ENCODE measurements at regions not wholly inside any gene's neighbourhood (a gene's known extent, or its start where the extent isn't known, plus 50 kb on each side); places are given as distances from the start of the nearest gene placed in this dataset.
"Not testable (repeated sequence)": the region's sequence is repeated elsewhere in the genome, so short reads cannot be mapped to it uniquely, and the experiment has no call there.

DNA sequence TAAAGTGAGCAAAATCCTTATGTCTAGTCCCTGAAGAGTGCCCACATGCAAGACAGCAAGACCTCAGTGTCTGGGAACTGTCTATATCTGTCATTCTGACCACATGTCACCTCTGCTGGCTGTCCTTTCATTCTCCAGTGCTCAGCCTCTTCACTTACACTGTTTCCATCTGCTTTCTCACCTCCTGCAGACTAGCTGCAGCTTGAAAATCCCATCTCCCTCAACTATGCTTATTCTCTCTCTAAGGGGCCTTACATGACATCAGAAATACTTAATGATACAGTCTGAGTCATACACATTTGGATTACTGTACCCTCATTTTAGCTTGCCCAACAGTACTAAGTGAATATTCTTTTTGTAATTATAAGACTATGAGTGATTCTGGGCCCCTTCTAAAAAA, 587.8 kb downstream of the EPM2A start:
- DNase-seq = no peak

DNA sequence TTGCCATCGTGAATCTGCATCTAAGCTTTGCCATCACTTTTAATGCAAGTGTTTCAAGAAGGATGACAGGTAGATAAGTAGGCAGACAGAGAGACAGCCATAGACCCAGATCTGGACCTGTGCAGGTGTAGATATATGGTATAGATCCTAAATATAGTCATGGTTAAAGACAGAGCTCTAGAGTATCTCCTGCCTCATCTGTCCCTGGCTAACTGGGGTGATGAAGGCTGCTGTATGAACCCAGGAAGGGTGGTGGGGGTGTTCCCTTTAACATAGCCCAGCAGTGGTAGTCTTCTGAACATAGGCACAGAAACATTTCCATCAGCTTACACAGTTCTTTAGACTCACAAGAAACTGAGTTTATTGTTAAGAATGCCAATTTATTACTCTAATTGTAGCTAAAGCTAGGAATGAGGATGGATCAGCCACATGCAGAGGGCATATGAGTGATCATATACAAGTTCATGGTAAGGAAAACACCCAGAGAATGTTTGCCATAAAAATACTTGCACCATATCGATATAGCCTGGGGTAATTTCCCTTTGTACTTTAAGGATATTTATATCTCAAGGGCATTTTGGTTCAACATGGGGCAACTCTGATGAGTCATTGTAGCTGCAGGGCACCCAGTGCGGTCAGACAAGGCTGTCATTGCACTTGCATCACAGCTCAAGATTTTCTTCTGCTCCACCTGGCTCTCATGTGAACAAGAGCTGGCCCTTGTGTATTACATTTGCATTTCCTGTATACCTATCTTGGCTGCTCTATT, 587.2 kb downstream of the EPM2A start:
- no peak for DNase-seq

DNA sequence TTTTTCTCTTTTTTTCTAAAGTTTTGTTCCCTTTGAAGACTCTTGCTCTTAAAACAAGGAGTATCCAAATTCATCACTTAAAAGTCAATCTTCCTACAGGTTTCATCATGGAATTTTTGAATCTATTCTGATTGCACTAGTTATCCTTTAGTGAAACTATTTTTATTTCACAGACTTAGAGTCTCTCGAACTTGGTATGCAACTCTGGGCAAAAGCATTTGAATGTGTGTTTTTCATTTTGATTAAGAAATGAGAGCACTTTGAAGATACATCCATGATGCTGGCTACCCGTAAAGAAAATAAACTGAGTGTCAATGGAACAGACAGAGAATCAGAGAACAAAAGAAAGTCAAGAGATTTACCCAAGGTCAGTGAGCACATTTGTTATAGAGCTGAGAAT, 586.5 kb downstream of the EPM2A start:
- no peak for DNase-seq

DNA sequence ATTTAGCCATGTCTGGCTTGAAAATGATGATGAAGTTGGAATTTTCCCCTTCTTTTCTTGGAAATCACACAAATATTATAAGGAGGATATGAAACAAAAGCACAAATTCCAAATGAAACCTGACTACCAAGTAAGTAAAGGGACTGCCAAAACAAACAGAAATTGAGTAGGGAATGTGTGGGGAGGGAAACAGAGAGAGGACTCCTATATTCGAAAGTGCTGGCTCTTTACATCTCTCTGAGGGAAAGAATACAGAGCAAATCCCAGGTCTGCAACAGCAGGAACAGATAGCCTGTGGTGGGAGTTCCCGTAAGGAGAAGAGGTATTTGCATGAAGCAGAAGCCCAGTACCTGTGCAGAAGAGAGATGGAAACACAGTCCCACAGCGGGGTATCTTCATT, 583.7 kb downstream of the EPM2A start:
- DNase-seq = no peak

DNA sequence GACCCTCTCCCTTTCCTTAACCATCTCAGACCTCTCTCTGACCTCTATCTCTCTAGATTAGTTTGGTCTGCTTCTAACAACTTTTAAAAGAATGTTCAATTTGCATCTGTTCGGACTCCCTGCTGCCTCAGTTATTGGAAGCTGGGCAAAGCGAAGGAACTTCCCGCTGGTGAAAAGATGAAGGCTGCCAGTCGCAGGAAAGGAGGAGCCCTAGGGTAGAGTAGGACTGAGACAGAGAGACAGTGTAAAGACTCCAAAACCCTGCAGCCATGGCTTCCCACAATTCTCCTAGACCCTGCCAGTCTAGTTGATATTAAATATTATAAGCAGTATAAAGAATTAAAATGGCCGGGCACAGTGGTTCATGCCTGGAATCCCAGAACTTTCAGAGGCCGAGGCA, 581.8 kb downstream of the EPM2A start:
- DNase-seq = no peak

DNA sequence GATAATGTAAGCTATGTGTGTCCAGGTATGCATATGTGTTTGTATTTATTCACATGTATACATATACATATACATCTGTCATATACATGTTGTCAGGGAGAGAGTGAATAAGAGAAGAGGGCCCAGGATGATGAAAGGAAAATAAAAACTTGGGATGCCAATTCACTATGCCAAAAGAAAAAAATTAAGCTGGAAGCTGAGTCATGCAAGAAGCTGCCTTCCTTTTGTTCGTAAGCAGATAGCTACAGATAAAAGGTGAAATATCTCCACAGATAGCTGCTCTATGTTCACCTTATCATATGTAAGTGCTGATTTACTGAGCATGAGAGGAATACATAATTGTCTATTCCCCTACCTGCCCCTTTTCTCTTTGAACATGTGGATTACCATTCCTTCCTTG, 579.9 kb downstream of the EPM2A start:
- DNase-seq = no peak

DNA sequence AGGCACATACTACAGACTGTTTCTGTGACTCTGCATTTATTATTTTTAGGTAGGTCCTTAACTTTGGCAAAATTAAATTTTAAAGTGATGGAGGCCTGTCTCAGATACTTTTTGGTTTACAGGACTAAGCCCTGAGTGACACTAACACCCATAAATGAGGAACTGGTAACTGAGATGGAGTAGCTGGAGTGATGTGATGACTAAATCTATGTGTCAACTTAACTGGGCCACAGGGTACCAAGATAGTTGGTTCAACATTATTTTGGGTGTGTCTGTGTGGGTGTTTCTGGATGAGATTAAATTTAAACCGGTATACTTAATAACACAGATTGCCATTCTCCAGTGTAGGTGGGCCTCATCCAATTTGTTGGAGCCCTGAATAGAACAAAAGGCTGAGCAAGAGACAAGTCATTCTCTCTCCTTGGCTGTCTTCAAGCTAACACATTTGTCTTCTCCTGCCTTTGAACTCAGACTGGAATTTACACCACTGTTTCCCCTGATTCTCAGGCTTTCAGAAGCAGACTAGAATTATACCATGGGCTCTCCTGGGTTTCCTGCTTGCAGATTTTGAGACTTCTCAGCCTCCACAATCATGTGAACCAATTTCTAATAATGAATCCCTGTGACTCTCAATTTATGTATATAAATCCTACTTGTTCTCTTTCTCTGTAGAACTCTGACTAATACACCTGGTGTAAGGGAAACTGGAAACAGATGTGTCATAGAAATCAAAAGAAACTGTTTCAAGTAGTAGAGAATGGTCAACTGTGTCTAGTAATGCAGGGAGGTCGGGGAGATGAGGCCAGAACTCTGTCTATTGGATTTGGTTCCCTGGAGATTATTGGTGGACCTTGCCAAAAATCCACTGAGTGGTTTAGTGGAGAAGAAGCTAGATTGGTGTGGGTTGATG, 579.2 kb downstream of the EPM2A start:
- no peak for DNase-seq

DNA sequence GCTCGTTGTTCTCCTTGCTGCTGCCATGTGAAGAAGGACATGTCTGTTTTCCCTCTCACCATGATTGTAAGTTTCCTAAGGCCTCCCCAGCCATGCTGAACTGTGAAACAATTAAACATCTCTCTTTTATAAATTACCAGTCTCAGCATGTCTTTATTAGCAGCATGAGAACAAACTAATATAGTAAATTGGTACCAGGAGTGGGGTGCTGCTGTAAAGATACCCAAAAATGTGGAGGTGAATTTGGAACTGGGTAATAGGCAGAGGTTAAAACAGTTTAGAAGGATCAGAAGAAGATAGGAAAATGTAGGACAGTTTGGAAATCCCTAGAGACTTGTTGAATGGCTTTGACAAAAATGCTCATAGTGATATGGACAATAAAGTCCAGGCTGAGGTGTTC, 576.7 kb downstream of the EPM2A start:
- not testable (repeated sequence) for DNase-seq

DNA sequence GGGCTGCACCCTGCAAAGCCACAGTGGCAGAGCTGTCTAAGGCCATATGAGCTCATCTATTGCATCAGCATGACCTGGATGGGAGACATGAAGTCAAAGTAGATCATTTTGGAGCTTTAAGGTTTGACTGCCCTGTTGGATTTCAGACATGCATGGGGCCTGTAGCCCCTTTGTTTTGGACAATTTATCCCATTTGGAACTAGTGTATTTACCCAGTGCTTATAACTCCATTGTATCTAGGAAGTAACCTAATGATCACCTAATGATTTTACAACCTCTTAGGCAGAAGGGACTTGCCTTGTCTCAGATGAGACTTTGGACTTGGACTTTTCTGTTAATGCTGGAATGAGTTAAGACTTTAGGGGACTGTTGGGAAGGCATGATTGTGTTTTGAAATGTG, 575.4 kb downstream of the EPM2A start:
- no peak for DNase-seq

DNA sequence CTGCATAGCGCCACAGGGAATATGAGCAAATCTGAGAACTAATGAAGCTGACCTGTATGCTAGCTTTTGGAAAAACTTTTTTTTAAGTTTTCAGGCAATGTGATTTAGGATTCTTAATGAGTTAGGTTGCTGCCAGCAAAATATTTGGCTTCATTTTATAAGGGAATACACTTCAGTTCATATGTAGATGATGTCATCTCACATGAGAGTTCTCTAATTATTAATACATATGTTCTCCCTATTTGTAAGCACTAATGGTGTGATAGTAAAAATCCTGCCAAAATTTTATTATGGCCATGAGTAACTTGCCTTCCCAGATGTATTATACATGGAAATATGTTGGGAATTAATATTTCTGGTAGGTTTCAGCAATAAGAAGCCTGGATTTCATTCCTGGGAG, 573.8 kb downstream of the EPM2A start:
- no peak for DNase-seq

DNA sequence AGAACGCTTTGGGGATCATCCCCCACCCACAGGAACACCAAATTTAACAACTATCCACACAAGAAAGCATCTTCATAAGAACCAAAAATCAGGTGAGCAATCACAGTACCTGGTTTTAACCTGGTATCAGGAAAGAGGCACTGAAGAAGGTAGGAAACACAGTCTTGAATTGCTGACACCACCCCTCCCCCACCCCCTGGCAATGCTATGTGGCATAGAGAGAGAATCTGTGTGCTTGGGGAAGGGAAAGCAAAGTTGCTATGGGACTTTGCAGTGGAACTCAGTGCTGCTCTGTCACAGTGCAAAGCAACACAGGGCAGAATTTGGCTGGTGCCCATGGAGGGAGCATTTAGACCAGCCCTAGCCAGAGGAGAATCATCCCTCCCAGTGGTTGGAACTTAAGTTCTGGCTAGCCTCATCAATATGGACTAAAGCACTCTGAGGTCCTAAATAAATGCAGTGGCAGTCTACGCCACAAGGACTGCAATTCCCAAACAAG, 565.5 kb downstream of the EPM2A start:
- no peak for DNase-seq

DNA sequence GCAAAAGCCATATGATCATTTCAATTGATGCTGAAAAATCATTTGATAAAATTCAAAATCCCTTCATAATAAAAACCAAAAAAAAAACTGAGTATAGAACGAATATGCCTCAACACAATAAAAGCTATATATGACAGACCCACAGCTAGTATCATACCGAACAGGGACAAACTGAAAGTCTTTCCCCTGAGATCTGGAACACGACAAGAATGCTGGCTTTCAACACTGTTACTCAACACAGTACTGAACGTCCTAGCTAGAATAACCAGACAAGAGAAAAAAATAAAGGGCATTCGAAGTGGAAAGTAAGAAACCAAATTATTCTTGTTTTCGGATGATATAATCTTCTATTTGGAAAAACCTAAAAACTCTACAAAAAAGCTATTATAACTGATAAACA, 559.9 kb downstream of the EPM2A start:
- no peak for DNase-seq

DNA sequence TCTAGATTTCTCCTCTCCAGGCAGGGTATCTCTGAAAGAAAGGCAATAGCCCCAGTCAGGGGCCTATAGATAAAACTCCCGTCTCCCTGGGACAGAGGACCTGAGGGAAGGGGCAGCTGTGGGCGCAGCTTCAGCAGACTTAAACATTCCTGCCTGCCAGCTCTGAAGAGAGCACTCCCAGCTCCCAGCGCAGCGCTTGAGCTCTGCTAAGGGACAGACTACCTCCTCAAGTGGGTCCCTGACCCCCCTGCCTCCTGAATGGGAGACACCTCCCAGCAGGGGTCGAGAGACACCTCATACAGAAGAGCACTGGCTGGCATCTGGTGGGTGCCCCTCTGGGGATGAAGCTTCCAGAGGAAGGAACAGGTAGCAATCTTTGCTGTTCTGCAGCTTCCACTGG, 556.9 kb downstream of the EPM2A start:
- DNase-seq = no peak

DNA sequence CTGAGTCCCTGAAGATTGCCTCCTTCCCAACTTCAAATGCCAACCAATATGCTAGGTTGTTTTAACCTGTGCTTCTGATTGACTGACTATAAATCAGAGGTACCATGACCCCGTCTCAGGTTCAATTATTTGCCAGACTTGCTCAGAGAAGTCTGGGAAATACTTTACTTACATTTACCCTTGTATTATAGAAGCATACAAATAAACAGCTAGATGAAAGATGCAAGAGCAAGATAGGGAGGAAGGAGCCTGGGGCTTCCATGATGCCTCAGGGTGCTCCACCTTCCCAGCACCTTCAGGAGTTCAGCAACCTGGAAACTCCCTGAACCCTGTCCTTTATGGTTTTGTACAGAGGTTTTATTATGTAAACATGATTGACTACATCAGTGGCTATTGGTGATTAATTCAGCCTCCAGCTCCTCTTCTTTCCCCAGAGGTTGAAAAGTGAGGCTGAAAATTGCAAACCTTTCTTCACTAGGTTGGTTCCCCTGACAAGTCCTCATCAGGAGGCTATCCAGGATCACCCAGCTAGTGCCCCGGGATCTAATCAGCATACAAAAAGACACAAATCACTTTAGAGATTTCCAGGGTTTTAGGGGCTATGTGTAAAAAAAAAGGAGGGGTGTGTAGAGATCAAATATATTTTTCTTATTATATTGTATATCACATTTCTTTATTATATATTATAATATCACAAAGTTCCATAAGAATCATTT, 547.7 kb downstream of the EPM2A start:
- DNase-seq = no peak

DNA sequence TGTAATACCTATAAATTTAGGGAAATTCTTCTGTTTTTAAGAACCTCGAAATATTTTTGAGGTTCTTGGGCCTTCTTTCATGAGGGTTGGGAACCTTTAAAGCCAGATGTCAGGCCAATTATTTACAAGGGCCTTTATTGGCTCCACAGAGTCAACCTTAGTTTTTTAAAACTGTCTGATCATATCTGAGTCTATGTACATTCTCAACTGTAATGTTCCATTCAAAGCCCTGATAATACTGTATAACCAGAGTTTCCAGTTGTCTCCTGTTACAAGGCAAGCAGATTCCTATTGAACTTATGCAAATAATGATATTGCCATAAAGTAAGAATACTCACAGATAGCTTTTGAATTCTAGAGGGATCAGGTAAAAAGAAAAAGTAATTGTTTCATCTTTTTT, 545.5 kb downstream of the EPM2A start:
- DNase-seq = no peak

DNA sequence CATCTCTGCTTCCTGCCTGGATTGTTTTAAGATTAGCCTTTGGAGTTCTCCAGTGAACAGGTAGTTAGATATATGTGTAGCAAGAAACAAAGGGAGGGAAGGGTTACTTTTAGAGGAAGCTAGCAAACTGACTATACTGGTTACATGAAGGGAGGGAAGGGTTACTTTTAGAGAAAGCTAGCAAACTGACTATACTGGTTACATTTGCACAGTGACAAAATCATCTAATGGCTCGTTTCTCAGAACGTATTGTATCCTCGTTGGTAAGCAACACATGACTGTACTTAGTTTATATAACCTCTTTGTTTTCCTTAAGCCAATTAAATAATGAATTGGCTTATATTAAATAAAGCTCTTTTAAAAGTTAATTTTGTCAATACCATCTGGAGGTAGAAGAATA, 540.9 kb downstream of the EPM2A start:
- DNase-seq = no peak

DNA sequence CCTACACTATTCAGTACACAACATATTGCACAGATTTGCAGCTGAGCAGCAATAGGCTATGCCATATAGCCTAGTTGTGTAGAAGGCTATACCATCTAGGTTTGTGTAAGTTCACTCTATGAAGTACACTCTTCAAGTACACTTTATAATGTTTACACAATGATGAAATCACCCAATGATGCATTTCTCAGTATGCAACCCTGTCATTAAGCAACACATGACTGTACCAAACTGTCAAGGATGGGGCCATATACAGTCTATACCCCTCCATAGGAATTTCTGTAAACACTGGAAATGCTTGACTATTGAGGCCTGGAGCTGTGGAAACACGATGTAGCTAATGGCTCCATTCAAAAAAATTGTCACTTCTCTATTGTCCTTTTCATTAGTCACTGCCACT, 535.4 kb downstream of the EPM2A start:
- DNase-seq = no peak

DNA sequence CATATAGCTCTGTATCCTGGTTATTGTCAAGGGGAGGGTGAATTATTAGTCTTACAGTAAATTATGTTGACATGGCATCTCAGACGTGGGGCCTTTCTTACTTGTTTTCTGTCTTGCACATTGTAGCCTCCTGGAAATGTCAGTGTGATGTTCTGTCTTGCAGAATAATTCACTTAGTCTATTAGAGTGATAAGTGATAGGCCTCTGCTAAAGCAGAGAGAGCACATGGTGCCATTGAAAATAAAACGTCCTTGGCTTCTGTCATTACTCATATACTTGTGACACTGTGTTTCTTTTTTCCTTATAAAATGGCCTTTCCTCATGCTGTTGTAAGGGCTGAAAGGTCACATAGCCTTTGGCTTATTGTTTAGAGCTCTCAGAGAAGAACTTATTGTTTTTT, 531.0 kb downstream of the EPM2A start:
- no peak for DNase-seq

DNA sequence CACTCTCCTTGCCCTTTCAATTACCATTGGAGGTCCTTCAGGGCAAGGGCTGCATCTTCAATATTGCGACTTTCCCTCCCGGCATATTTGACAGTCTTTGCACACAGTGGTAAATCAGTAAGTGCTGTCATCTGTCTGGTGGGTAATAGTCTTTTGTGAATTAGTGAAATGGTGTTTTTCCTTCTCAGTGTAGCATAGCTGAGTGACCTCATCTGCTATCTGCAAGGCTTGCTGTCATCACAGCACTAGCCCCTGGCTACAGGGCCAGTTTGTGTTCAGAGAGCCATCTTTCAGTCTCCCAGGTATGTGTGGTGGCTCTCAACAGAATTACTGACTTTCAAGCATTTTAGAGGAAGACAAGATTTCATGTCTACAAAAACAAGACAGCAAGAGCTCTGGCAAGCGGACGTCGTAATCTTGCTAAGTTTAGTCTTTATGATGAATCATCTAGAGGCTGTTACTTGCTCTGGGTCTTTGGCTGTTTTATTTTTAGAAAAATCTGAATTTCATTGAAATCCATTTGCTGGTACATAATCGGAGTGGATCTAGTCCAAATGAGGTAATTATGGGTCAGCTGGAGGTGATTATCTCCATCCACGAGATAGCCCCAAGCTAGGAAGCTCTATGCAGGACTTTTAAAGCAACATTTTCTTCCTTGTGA, 528.9 kb downstream of the EPM2A start:
- no peak for DNase-seq

DNA sequence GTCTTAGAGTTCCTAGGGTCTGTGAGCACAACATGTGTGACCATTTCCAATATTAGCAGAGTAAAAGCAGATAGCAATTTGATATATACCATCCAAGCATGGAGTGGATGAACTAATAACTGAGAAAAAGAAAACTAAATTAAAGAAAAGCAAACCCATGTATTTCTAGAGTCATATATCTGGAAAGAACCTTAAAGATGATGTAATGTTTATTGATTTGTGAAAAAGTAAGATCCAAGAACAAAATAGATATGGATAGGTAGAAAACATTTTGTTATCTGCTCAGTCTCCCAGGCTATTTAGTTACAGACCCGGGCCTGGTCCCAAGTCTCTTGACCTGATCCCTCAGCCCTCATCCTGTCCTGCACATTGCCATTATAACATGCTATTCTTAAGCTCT, 526.8 kb downstream of the EPM2A start:
- DNase-seq = no peak

DNA sequence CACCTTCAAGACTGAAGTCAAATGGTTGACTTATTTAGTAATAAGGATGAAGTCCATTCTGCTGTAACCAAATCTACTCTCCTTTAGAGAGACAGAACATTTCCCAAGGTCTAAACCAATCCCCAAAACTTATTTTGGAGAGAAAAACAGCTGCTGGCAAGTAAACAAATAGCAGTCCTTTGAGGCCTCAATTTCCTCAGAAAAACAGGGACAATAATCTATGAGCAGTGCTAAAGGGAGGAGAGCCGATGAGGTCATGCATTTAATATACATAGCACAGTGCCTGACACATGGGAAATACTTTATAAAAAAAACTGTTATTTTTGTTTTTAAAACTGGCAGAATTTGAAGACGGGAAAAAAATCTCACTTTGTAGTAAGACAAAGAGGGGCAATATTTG, 526.0 kb downstream of the EPM2A start:
- DNase-seq = no peak

DNA sequence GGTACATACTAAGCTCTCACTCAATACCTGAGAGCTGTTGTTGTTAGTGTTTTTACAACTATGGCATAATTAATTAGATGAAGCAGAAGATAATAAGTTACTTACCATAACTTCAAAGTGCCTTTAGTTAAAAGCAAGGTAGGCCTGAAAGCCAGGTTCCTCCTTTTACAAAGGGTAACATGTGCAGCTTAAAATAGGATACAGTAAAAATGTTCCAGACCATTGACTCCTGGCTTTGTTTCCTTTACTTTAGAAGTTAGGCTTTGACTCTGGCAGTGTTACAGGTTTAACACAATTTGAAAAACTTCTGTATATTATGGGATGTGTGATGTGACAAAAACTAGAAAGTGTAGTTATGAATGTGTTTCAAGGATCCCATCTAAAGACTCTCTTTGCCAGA, 522.5 kb downstream of the EPM2A start:
- DNase-seq = no peak

DNA sequence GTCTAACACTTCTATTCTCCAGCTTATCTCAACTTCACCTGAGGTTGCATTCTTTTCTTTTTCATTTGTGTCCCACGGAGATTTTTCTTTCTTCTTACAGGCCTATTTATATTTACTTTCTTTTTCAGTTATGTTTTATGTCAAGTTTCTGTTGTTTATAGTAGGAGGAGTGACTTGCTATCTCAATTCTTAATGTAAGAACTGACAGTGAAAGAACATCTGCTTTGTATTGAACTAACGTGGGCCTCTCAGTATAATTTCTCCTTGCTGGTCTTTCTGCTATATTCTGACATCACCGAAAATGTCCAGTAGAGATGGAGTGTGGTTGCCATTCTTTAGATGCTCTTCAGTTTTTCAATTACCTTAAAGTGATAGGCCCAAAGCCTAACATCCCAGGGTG, 521.7 kb downstream of the EPM2A start:
- DNase-seq = no peak
